HL-60 (cell line): ENCODE measurements at regions not wholly inside any gene's neighbourhood (a gene's known extent, or its start where the extent isn't known, plus 50 kb on each side); places are given as distances from the start of the nearest gene placed in this dataset.

Experiments used
- DNase-seq, 2 experiments: peaks; one replicate each; pipeline ENCODE4 v3.0.0-alpha.2; 2010 to 2020; ENCODE audit warnings: low read depth in 1 of 2, low spot score in 1 of 2
- H3K27ac ChIP-seq: fragments of 250-450 bp; sonication (Bioruptor Pico); replicated peaks from 2 replicates; pipeline ENCODE4 v1.5.1; 2020; ENCODE audit warnings: mild to moderate bottlenecking, moderate library complexity
- H3K27me3 ChIP-seq: fragments of 250-450 bp; sonication (Bioruptor Pico); 2 replicates; pipeline ENCODE4 v1.5.1; 2021; ENCODE audit warnings: mild to moderate bottlenecking, moderate library complexity; ENCODE audit not compliant: insufficient read depth, poor library complexity, severe bottlenecking
- H3K4me3 ChIP-seq: replicated peaks from 2 replicates; pipeline ENCODE4 v1.5.1; 2011; ENCODE audit warnings: mild to moderate bottlenecking, control low read depth, low read length; ENCODE audit not compliant: insufficient read depth
- CTCF ChIP-seq: IDR thresholded peaks from one replicate; pipeline ENCODE4 v1.5.1; 2011; ENCODE audit warnings: low read length, control low read depth, inconsistent platforms; ENCODE audit not compliant: insufficient read depth
- GABPA ChIP-seq: IDR thresholded peaks from 2 replicates; pipeline ENCODE4 v1.6.1; 2012; ENCODE audit warnings: low read depth
- POLR2AphosphoS5 ChIP-seq: IDR thresholded peaks from 2 replicates; pipeline ENCODE4 v1.6.1; 2012; ENCODE audit warnings: low read depth
- SPI1 ChIP-seq: IDR thresholded peaks from 2 replicates; pipeline ENCODE4 v1.6.1; 2012; ENCODE audit warnings: low read depth, mild to moderate bottlenecking, borderline replicate concordance
- TF ChIP-seq, protein P1 (sequence below): IDR thresholded peaks from 2 replicates; pipeline ENCODE4 v1.6.1; 2012; ENCODE audit warnings: low read depth; ENCODE audit not compliant: insufficient replicate concordance

DNA sequence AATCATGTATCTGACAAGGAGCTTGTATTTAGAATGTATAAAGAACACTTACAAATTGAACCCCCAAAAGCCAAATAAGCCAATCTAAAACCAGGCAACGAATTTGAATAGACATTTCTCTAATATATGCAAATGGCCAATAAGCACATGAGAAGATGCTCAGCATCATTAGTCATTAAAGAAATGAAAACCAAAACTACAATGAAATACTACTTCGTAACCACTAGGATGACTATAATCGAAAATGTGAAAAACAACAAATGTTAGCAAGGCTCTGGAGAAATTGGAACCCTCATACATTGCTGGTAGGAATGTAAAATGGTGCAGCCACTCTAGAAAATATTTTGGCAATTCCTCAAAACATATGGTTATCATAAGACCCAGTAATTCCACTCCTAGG, 105.8 kb upstream of the TOP1 start:
- Histone ChIP-seq H3K27me3 (peaks cover 7% of the 10 kb centered on the region), H3K4me3 (no peak overlapping the region), H3K27ac (no peak overlapping the region)
- no peak for DNase-seq
- TF ChIP-seq CTCF: no peak
- no peak for TF ChIP-seq POLR2AphosphoS5
- TF ChIP-seq, protein P1, sequence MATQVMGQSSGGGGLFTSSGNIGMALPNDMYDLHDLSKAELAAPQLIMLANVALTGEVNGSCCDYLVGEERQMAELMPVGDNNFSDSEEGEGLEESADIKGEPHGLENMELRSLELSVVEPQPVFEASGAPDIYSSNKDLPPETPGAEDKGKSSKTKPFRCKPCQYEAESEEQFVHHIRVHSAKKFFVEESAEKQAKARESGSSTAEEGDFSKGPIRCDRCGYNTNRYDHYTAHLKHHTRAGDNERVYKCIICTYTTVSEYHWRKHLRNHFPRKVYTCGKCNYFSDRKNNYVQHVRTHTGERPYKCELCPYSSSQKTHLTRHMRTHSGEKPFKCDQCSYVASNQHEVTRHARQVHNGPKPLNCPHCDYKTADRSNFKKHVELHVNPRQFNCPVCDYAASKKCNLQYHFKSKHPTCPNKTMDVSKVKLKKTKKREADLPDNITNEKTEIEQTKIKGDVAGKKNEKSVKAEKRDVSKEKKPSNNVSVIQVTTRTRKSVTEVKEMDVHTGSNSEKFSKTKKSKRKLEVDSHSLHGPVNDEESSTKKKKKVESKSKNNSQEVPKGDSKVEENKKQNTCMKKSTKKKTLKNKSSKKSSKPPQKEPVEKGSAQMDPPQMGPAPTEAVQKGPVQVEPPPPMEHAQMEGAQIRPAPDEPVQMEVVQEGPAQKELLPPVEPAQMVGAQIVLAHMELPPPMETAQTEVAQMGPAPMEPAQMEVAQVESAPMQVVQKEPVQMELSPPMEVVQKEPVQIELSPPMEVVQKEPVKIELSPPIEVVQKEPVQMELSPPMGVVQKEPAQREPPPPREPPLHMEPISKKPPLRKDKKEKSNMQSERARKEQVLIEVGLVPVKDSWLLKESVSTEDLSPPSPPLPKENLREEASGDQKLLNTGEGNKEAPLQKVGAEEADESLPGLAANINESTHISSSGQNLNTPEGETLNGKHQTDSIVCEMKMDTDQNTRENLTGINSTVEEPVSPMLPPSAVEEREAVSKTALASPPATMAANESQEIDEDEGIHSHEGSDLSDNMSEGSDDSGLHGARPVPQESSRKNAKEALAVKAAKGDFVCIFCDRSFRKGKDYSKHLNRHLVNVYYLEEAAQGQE: no peak
- TF ChIP-seq GABPA: no peak
- no peak for TF ChIP-seq SPI1

- DNase-seq: no peak
- Histone ChIP-seq H3K27me3 (peaks cover 10% of the 10 kb centered on the region), H3K4me3 (no peak overlapping the region), H3K27ac (no peak overlapping the region)
- TF ChIP-seq, protein P1: no peak
- TF ChIP-seq GABPA: no peak
- no peak for TF ChIP-seq CTCF
- TF ChIP-seq SPI1: no peak
- TF ChIP-seq POLR2AphosphoS5: no peak
Measured at GRCh38 chr20:40925829-40926510, 102.7 kb upstream of the TOP1 start.

GRCh38 chr20:40926928-40927327, 101.7 kb upstream of the TOP1 start:
- DNase-seq: no peak
- Histone ChIP-seq H3K27ac (no peak overlapping the region), H3K4me3 (no peak overlapping the region), H3K27me3 (peaks cover 10% of the 10 kb centered on the region)
- TF ChIP-seq, protein P1: no peak
- TF ChIP-seq GABPA: no peak
- TF ChIP-seq POLR2AphosphoS5: no peak
- no peak for TF ChIP-seq CTCF
- no peak for TF ChIP-seq SPI1
